ENCODE measurements at regions not wholly inside any gene's neighbourhood (a gene's known extent, or its start where the extent isn't known, plus 50 kb on each side); places are given as distances from the start of the nearest gene placed in this dataset.

DNA sequence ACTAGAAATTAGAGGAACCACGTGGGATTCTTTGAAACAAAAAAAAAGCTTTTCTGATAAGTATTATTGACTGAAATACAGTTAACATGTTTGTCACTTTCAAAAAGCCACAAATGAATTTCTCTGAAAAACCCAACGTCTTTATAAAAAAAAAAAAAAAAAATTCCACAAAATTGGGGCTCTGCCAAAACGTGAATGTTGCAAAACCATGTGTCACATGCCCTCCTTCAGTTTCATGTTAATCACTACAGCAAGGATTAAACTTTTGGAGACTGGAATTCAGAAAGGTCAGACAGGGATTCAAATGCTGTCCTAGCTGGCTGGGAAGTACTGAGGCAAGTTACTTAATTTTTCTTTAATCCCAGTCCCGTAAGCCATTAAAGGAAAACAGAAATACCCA is 278.0 kb upstream of the KLF14 start:
- no peak for DNase-seq (ENCODE audit: low read depth in 2 of 3, low spot score in 1 of 3)

DNA sequence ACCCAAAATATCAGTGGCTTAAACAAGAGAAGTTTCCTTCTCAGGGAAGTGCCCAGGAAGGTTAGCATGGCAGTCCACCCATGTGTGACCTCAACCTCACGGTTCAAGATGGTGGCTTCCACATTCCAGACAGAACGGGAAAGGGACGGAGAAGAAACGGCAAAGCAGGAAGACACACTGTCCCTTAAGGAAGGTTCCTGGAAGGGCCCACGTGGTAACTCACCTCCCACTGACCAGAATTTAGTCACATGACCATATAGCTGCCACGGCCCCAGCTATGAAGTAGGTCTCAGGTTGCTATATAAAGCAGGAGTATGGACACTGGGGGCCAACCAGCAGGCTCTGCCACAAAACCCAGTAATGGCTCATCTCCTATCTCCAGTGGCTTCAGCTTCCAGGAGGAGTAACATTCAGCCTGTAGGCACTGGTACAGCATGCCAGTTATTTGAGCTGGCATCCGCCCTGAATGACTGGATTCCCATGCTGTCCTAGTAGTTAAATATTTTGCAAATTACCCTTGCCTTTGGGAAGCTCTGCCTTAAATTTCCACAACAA is 278.5 kb upstream of the KLF14 start:
- DNase-seq (ENCODE audit: low read depth in 2 of 3, low spot score in 1 of 3): no peak

DNA sequence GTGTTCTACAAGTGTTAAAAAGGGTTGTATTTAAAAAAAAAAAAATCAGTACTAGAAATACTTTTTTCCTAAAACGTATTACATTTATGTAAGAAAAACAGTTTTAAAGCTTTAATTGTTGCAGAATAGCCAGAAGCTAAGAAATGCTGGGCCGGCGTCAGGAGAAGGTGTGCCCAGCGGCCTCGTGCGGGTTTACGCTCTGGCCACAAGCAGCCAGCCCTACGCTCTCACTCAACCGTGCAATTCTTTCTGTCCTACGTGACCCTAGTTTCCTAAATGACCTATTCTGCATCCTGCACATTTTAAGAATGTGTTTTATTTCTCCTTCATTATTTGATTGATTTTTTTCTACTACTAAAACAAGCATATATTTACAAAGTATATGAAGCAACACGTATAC is 279.7 kb upstream of the KLF14 start:
- no peak for DNase-seq (ENCODE audit: low read depth in 2 of 3, low spot score in 1 of 3)

DNA sequence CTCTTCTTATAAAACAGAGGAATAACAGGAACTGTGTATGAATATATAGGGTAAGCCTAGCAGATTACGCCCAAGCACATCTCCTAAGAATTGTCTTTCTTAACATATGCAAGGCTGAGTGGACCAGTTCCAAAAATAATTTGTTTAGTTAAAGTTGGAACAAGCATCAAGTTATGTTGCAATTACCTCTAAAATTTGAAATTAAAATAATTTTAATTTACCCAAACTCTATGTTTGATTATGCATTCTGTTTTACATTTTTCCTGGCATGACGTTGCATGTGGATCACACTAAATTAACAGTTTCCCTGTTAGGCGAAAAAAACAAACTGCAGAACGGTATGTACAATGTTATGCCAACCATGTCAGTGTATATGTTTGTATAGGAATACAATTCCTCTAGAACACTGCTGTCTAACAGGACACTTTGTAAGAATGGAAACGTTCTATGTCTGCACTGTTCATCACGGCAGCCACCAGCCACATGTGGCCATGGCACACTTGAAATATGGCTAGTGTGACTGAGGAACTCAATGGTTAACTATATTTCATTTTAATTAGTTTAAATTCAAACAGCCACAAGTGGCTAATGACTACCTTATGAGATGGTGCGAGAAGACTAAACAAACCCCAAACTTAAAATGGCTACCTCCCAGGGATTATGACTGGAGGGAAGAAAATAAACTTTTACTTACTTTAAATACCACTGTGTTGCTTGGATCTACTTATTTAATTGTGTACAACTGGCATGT is 281.1 kb upstream of the KLF14 start:
- no peak for DNase-seq (ENCODE audit: low read depth in 2 of 3, low spot score in 1 of 3)

DNA sequence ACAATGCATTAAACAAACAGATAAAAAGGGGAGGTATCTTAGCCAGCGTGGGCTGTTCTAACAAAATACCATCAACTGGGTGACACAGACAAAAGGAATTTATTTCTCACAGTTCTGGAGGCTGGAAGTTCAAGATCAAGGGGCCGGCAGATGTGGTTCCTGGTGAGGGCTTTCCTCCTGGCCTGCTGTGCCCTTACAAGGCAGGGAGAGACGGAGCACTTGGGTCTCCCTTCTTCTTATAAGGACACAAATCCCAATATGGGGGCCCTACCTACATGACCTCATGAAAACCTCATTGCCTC is 281.6 kb upstream of the KLF14 start:
- DNase-seq (ENCODE audit: low read depth in 2 of 3, low spot score in 1 of 3): no peak

DNA sequence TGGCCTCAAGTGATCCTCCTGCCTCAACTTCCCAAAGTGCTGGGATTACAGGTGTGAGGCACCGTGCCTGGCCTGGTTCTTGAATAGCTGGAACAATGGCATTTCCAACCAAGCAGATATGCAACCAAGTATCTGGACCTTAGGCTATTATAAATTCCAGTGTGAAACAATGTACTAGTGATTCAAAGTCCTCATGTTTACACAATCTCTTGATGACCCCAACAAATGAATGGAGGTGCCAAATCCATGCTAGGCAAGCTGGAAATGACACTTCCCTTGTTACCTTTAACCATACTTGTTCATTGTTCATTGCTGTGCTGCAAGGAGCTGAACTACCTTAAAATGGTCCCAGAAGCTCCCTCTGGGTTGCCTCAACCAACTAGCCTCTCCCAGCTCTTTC is 282.2 kb upstream of the KLF14 start:
- DNase-seq (ENCODE audit: low read depth in 2 of 3, low spot score in 1 of 3): no peak

DNA sequence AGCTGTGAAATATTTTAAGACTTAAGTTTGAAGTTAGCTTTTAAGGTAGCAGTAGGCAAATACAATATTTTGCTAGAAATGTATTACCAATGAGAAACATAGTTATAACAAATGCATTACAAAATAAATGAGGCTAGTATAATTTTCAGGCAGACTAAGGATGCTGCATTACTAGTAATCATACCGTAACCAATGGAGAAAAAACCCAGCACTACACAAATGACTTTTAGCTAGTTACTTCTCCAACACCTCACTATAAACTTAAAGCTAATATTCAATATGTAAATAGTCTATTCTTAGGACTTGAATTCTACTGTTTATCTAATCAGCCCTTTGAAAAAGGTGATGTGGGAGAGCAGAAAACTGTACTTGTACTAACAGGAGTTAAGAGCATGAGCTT is 285.3 kb upstream of the KLF14 start:
- DNase-seq (ENCODE audit: low read depth in 2 of 3, low spot score in 1 of 3): no peak

DNA sequence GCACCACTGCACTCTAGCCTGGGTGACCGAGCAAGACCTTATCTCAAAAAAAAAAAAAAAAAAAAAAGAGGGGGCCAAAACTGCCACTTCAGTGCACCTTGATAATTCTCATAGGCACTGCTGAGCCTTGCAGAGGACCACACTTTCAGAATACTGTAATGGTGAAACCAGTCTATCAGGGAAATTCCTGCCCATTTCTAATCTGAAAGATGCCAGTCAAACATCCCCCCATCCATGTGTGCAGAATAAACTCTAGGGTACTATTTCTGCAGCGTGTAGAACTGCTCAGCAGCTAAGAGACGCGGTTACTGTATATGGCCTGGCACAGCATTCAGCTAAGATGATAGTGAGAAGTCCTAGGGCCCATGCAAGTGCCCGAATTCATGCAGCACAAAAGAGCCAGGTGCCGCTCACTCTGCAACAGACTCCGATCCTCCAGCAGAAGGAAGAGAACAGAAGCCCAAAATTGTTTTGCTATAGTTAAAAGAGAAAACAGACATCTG is 286.8 kb upstream of the KLF14 start:
- no peak for DNase-seq (ENCODE audit: low read depth in 2 of 3, low spot score in 1 of 3)

DNA sequence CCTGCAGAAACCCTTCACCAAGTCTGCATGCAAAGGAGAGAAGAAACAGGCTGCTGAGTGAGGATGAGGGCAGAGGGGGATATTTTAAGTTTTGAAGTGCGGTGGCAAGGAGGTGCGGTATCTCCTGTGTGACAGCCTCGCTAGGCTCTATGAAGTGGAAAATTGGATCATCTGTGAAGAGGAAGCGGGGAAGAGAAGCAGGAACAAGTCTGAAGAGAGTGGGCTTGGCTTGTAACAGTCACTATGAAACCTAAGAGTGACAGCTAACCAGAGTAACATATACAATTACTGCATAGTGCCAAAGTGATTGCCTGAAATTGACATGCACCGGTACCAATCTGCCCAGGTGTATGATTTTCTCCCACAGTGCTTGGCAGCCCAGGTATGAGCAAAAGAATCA is 287.5 kb upstream of the KLF14 start:
- DNase-seq (ENCODE audit: low read depth in 2 of 3, low spot score in 1 of 3): no peak

DNA sequence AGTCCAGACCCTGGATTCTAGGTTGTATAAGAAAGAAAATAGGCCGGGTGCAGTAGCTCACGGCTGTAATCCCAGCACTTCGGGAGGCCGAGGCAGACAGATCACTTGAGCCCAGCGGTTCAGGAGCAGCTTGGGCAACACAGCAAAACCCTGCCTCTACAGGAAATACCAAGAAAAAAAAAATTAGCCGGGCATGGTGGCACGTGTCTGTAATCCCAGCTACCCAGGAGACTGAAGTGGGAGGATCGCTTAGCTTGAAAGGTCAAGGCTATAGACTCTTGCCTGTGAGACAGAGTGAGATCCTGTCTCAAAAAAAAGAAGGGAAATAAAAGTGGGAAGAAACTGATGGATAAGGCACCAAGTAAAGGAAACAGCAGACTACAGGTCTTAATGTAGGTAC is 287.9 kb upstream of the KLF14 start:
- DNase-seq (ENCODE audit: low read depth in 2 of 3, low spot score in 1 of 3): no peak

DNA sequence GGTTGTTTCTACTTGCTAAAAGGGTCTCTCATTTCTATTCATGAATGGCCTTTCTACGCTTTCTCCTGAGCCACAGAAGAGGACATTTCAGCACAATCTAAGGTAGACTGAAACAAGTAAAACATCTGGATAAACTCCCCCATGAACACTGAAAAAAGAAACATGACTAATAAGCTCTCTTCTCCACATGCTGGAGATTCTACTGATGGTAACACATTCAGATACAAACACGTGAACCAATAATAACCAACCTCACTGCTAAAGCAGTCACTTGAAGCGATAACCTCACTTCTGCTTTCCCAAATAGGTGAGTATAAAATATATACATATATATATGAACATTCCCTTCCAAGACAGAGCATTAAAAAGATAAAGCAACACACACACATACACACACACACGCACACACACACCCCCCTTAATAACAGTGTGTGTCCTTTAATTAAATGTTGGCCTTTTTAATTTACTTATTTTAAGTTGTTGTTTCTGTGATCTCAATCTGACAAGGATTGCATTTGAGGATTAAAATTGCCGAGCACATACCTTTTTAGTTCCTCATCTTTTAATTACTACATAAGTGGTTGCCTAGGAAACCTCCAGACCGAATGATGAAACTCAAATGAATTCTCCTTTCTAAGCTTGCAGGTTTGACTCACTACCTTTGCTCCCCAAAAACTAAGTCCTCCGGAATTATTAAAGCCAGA is 292.4 kb upstream of the KLF14 start:
- DNase-seq (ENCODE audit: low read depth in 2 of 3, low spot score in 1 of 3): no peak

DNA sequence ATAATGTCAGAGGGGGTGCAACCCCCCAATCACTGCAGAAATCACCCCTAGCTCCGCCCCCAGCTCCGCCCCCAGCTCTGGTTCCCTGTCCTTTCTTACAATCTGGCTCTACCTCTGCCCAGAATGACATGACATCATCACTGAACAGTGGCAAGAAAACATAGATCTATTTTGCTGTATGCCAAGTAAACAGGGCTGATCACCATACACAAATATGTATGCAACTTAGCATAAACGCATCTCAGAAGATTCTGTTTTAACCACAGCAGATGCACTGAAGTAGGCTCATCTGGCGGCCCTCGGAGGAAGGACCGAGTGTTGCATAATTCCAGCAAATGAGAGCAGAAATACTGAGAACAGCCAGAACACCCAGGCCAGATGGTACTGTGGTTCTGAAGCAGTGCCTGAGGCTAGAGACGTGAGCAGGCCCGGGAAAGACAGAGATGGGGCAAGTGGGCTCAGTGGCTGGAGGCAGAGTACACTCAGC is 293.3 kb upstream of the KLF14 start:
- DNase-seq (ENCODE audit: low read depth in 2 of 3, low spot score in 1 of 3): no peak

DNA sequence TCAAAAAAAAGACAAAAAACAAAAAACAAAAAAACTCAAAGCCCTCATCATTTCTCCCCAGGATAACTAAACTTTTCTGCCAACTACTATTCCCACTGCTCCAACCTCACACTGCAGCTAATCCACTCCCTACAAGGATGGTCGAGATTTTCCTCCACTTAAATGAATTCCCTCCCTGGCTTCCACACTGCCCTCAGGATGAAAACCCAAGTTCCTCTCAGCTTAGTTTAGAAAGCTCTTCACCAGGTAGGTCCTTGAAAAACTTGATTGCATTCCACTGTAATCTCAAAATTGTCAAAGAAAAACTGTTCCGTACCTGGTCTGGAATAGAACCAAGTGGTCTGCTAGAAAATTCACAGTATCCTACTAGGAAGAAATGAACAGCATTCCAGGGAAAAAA is 294.3 kb upstream of the KLF14 start:
- no peak for DNase-seq (ENCODE audit: low read depth in 2 of 3, low spot score in 1 of 3)

DNA sequence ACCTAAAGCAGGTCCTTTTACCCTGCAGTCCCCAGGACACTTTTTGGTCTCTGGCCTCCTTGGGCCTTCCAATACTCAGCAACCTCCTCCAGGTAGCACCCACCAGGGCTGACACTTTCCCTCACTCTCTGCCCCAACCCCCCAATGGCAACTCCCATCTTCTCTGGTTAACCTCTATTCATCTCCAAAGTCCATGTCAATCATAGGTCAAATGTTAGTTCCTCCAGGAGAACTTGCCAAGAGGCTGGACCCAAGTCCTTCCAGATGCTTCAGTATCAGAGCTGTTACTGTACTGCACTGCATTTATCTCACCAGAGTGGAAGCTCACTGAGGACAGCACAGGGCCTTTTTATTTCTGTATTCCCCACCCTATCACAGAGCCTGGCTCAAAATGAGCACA is 295.0 kb upstream of the KLF14 start:
- no peak for DNase-seq (ENCODE audit: low read depth in 2 of 3, low spot score in 1 of 3)

DNA sequence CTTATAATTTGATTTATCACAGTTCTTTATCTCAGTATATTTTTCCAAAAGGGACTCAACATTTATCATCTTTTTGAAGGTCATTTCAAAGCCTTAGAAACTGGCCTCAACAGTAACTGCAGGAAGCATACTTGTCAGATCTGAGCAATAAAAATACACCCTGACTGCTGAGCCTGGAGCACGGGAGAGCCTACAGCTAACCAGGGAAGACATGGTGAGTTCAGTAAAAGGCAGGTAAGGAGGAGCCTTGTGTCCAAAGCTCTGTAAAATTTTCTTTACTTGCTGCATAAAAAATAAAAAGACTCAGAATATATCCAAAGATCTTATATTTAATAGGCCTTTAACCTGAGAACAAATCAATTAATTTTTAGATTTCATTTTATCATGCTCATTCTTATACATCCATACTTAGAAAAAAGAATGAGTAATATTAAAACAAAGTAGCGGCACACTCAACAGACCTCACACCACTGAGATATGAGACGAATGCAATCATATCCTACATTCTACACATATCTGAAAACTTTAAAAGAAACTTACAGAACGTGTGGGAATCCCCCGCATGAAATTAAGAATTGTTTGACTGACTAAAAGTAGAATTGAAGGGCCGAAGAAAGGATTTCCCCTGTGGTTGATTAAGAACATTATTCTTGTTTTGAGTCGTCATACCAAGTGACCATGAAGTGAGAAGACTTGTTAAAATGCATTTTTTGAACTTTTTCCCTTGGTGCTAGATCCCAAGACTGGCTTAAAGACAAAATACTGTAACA is 296.4 kb upstream of the MKLN1 start:
- DNase-seq (ENCODE audit: low read depth in 2 of 3, low spot score in 1 of 3): peak in 1 of 3 donors; percentile 46

DNA sequence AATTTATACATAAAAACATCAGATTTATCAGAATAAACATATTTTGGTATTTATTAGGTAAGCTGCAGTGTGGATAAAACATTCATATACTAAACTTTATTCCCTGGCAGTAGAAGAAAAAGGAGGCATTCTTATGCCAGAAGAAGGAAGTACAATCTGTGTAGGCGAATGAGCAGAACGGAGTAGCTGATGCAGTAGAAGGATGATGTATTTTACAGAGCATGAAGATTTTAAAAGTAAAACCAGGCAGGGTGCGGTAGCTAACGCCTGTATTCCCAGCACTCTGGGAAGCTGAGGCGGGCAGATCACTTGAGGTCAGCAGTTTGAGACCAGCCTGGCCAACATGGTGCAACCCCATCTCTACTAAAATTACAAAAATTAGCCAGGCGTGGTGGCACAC is 294.9 kb upstream of the MKLN1 start:
- no peak for DNase-seq (ENCODE audit: low read depth in 2 of 3, low spot score in 1 of 3)

DNA sequence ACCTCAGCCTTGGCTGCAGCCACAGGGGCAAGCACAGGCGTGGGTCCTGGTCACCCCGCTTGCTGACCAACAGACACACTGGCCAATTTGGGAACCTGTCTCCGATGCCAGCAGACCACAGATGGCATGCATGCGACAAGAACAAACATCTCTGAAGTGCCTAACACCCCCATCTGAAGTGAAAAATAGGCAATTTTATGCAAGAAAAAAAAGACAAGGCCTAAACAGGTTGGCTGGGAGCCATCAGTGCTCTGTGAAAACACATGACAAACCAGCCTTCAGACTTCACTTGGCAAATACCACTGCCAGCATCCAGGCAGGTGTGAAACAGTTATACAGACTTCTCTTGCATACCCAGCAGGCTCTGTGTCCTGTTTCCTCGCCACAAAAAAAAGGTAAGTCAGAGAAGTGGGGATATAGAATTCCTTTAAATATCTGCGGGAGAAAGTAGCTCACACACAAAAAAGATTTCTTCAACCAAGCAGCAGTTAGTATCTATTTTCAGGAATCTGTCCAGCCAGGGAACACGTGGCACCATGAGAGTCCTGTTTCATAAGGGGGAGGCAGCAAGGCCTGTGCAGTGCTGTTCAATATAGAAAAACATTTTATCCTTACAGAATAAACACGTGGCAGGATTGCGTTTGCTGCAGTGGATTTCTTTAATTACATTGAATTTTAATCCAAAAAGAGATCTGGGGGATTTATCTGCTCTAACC is 293.4 kb upstream of the MKLN1 start:
- no peak for DNase-seq (ENCODE audit: low read depth in 2 of 3, low spot score in 1 of 3)

DNA sequence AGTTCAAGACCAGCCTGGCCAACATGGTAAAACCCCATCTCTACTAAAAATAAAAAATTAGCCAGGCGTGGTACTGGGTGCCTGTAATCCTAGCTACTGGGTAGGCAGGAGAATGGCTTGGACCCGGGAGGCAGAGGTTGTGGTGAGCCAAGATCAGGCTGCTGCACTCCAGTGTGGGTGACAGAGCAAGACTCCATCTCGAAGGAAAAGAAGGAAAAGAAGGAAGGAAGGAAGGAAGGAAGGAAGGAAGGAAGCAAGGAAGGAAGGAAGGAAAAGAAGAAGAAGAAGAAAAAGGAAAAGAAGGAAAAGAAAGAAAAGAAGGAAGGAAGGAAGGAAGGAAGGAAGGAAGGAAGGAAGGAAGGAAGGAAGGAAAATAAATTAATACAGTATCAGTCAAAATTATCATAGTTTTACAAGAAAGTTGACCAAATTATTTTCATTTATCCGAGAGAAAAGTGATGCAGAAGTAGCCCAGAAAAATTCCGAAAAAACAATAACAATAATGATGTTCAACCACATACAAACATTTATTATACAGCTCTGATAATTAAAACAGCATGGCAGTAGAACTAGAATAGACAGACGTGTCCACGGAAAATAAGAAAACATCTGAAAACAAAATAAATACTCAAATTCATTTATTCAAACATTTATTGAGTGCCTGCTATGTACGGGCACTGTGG is 292.4 kb upstream of the MKLN1 start:
- DNase-seq (ENCODE audit: low read depth in 2 of 3, low spot score in 1 of 3): no peak

DNA sequence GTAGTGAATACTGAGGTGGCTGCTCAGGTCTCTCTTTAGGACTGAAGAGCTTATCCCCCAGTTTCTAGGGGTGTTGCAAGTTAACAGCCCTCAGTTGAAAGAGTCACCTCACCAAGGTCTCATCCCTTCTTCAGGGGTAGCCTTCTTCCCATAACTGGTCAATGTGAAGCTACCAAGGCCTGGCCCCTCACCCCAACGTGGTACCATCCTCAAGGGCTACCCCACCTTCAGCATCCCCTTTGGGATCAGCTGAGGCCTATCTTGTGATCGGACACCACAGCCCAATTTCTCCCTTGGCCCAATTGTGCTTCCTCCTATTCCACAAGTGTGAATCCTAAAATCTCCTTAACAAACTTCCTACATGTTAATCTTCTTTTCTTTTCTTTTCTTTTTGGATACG is 289.5 kb upstream of the MKLN1 start:
- DNase-seq (ENCODE audit: low read depth in 2 of 3, low spot score in 1 of 3): no peak

DNA sequence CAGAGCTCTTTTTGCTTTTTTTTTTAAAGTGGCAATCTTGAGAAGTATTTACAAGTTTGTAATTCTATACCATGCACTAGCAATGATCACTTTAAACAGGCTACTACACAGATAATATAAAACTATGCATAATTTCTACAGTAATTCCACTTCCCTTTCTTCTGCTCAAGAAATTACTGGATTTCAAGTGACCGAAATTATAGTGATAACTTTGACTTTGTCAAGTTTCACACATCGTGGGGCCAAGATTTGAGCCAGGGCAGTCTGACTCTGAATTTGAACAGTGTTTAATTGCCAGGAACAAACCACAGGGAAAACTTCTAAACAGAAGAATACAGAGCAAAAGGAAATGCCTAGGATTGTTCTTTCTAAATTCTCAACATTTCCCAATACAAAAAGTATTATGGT is 288.3 kb upstream of the MKLN1 start:
- no peak for DNase-seq (ENCODE audit: low read depth in 2 of 3, low spot score in 1 of 3)

DNA sequence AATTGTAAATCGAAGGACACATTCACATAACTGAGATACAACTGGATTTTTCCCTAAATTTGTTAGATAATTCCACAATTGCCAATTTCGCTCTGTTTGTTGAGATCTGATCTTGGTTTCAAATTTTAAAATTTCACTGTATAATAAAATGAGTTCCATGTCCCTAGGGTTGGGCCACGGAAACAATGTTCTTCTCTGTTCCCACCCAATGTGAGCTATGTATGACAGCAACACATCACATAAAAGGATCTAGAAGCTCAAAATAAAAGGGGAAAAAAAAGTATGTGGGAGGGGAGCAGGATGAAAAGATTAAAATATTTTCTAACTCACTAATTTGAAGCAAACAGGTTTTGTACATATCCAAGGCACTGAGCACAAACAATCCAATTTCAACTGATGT is 287.8 kb upstream of the MKLN1 start:
- DNase-seq (ENCODE audit: low read depth in 2 of 3, low spot score in 1 of 3): no peak
